Embryonic facial prominence (tissue), 1 donor: ENCODE measurements at regions not wholly inside any gene's neighbourhood (a gene's known extent, or its start where the extent isn't known, plus 50 kb on each side); places are given as distances from the start of the nearest gene placed in this dataset.

Experiments used
- DNase-seq: peaks from one replicate; pipeline ENCODE4 v3.0.0-alpha.2; 2016; ENCODE audit errors: extremely low spot score

DNA sequence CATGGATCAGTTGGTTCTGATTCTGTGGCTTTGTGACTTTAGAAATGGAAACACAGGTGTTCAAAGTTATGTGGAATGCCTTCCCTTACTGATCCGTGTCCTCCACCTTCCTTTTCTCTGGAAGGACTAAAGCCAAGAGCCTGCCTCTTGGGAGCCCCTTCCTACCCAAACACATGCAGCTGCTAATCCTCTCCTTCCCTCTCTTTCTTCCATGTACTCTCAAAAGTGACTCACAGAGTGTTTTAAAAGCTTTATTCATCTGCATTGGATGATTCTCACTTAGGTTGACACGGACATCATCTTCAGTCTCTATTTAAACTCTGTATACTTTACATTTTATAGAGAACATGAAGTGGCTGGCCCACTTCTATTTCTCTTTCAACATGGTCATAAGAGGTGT is 856.5 kb upstream of the ARPP21 start:
- DNase-seq: no peak

DNA sequence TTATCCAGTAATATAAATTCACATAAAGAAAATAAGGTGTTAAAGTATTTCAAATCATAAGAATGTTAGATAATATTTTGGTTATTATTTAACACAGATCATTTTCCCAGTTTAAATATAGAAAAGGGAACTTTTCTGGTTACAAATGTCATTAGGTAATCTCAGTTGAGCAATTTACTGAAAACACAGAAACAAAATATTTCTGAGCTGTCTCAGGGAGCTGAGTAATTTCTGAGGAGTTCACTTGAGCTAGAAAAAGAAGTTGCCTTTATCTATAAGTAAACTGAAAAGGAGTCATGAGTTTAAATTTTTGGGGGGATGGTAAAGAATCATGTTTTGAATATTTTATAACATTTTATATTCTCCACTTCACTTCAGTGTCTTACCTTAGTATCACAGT is 855.4 kb upstream of the ARPP21 start:
- no peak for DNase-seq

DNA sequence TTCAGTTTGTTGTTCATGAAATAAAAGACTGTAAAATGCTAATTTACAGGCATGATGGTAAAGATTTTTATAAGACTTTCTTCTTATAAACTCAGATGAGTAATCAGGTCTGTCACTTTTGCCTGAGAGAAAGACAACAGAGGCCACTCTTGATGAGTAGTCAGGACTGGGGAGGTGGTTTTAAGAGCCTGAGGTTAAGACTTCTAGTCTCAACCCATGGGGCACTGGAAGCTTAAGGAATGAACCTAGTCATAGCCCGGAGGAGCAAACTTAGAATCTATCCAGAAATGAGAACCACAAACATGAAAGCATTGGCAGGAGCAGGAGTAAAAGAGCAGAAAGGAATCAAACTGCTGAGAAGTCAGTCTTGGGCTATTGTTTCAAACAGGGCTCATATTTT is 846.3 kb upstream of the ARPP21 start:
- DNase-seq: no peak

DNA sequence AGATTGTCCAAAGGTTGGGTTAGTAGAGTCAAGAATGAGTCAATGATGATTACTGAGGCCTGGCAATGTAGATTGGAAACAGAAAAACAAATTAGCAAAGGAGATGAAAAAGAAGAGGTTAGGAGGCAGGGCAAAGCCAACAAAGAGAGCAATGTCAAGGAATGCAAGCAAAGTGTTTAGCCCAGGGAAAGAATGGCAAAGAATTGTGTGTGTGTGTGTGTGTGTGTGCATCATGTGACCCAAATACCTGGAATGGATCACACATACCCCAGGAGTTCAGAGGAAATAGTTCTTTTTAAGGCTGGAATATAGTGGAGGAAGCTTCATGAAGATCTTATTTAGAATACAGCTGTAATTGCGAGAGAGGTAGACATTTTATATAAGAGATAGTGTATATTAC is 831.7 kb upstream of the ARPP21 start:
- DNase-seq: no peak

DNA sequence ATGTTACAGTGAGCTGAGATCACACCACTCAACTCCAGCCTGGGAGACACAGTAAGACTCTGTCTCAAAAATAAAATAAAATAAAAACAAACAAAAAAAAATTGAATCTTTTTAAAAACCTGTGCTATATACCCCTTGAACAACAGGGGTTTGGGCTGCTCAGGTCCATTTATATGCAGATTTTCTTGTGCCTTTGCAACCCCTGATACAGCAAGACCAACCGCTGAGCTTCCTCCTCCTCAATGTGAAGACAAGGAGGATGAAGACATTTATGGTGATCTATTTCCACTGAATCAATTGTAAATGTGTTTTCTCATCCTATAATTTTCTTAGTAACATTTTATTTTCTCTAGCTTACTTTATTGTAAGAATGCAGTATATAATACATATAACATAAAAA is 831.0 kb upstream of the ARPP21 start:
- no peak for DNase-seq

DNA sequence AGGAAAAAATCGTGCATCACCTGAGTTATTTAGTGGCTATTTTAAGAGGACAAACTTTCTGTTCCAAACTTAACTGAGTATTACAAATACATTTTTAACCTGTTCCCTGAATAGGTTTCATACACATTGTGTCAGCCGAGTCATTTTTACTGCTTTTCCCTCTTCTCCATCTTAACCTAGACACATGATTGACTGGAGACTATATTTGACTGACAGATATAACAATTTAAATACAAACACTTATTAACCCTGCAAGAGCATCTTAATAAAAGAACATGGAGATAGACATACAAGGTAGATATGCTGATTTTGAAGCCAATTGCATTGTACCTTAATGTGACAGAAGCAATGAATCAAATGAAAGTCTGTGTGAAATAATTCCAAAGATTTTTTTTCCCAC is 810.5 kb upstream of the ARPP21 start:
- no peak for DNase-seq

DNA sequence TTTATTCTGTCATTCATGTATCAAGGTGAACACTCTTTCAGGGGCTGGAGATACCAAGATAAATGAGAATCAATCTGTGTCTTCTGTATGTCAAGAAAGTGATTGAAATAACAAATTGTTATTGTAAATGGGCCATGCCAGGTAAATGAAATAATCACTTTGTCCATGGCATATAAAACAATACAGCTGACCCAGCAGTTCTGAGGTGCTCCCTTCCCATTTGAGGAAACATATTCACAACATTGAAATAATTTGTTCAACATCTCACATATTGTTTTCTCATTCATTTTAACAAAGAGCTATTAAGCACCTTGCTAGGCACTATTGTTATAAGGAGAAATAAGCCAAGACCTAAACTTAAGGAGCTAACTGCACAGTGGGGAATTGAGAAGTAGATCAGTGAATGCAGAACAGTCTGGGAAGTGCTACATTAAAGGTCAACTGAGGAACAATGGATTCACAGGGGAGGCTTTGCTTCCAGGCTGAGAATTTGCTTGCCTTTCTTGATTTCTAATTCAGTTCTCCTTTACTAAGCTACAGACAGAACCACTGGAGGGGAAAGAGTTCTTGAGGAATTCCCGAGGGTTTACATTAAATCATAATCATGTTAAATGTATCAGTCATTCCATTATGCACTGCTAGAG is 806.3 kb upstream of the ARPP21 start:
- DNase-seq: no peak

DNA sequence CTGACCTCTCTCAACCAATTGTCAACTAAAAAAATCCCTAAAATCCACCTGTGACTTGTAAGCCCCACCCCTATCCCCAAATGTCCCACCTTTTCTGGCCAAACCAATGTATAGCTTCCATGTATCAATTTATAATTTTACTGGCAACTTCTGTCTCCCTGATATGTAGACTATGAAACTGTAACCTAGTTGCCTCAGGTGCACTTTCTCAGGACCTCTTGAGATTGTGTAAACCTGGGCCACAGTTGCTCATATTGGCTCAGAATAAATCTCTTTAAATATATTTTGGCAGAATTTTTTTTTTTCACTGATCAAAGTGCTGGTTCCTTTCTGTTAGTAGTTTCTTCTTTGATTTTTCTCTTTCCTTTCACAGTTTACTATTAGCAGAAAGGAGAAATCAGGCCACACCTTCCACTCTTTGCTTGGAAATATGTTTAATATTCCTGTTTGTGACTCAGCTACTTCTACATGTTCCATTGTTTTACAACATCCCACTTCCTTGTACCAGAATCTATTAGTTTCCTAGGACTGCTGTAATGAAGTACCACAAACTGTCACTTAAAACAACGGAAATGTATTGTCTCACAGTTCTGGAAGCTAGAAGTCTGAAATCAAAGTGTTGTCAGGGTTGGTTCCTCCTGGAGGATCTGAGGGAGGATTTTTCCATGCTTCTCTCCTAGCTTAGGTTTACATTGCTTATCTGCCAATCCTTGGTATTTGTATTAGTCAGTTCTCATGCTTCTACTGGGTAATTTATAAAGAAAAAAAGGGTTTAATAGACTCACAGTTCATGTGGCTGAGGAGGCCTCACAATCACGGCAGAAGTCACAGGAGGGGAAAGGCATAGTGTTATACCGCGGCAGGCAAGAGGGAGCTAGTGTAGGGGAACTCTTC is 801.2 kb upstream of the ARPP21 start:
- DNase-seq: no peak

DNA sequence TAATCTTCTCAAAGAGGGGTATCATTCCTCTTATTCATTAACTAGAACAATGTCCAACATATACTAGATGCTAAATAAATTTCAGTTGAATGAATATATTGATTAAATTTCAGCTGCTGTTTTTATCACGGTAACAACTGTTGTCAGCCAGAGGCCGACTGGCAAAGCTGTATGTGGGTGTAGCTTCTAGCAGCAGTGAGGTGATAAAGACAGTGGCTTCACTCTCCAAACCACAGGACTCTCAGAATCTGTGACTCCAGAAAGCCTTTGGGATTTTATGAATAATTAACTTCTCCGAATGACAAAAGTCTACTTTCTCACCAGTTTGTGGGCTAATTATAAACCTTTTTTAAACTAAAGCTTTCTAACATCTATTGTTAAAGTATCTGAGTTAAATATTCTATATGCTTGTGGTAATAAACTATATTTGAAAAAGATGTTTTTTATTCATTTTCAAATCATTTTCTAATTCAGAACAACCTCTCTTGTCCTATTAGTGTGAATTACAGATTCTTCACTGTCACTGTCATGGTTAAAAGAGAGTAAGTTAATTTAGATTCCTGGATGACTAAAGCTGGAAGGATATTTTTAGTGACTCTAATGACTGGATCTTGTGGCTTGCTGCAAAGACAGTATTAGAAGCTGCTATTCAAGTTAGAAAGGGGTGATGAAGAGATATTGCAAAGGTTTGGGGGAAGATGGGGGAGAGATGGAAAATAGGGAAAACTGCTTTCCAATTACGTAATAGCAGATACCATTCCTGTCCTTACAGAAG is 796.4 kb upstream of the ARPP21 start:
- DNase-seq: no peak

DNA sequence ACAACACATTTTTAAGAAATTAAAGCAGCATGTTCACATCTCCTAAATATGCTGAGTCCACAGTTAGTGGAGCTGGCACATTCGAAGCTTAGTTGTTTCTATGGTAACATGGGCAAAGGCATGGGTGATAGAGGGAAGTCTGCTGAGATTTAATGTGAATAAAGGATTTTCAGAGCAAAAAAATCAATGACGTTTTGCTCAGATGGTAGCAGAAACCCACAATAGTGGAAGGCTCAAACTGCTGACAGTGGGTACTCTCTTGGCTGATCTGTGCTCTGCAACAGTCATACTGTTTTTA is 795.1 kb upstream of the ARPP21 start:
- DNase-seq: no peak

DNA sequence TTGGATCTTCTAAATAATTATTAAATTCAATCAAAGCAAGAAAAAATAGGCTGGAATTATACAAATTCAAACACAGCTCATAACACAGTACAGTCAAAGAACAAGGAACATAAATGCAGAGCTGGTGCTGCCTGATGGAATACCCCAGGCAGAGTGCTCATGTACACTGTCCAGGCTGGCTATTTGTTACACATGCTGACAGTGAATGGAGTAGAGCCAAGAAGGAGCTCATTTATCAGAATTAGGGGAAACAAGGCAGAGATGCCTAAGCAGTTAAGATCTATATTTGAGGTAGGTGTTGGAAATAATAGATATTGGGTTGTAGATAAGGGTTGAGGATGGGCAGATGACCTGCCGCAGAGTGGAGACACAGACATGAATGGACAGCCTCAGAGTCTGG is 788.2 kb upstream of the ARPP21 start:
- DNase-seq: no peak

DNA sequence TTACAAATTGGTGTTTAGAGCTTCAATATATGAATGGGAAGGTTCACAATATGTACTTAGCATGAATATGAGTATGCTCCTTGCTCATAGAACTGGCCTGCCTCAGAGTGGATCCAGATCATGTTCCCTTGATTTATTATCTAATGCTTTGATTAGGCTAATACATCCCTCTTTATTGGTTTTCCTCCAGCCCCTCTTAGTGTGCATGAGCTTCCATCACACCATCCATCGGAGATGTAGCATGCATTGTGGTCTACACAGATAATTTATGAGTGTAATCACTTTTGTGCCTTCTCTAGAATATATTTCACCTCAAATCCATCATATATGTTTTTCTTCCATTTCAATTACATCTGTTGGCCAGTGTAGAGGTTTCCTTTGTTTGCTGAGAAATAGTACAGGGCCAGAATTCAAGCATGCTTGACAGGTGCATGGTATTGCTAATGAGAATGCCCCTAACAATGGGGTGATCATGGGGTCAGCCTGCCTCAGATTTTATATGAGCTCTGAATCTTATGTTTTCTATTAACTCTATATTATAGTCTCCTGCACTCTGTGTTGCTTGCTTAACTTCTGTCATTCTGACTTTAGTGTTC is 786.4 kb upstream of the ARPP21 start:
- DNase-seq: no peak

DNA sequence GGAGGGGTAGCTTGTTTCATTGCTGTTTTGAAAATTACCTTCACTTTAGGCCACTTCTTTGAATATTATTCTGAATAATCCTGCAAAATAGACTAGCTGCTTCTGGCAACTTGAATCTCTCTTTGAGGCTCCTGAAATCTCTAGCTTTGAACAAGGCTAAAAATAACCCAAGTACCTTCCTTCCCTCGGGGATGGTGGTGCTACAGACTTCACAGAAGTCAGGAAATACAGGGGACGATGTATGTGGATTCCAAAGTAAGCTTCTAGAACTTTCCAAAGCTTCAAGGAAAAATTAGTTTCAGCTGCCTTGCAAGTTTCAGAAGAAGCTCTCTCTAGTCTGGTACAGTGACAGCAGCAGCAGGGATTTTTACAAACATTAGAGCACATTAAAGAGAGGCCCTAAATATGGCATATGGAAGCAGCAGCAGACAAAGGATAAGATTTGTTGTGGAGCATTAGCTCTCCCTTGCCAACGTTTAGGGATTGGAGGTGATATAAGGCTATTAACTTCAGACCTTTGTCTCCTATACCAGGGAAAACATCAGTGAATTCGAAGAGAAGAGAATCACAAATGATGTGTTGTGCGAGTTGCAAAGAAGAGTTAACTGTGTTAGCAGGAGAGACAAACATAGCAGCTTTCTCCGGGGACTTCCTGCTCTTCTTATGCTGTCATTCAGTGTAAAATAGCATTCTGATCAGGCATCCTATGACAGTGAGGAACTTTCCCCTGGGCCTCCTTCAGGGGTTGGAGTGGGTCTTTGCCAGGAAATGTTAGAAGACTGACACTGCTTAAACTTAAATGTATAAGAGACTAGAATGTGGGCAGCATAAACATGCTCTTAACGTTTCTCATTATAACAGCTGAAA is 783.0 kb upstream of the ARPP21 start:
- DNase-seq: peak; percentile 22

DNA sequence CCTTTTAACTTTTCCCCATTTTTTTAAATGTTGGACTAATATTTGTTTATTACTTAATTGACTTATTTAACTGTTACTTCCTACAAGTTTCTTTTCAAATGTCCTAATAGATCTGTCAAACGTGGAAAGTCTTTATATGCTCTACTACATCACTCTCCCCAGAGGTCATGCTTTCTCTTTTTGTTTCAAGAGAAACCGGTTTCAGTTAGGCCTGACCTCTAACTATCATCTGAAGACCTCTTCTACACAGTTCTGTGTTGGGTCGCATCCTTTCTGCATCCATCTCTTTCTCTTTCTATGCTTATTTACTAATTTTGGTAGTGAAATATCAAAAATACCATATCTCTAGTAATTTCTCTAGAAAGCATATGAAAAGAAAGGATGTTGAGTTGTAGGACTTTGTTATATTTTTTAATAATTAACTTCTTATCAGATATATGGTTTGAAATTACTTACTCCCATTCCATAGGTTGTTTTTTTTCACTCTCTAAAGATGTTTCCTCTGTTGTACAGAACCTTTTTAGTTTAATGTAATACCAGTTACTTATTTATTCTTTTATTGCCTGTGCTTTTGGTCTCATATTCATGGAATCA is 781.2 kb upstream of the ARPP21 start:
- DNase-seq: no peak

DNA sequence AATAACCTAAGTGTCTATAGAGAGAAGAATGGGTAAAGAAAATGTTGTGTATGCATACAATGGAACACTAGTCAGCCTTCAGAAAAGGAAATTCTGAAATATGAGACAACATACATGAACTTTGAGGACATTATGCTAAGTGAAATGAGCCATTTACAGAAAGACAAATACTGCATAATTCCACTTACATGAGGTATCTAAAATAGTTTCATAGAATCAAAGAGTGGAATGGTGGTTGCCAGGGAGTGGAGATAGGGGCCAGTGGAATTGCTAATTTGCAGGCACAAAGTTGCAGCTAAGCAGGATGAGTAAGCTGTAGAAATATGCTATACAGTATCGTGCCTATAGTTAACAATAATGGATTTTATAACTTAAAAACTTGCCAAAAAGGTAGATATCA is 779.6 kb upstream of the ARPP21 start:
- DNase-seq: no peak

DNA sequence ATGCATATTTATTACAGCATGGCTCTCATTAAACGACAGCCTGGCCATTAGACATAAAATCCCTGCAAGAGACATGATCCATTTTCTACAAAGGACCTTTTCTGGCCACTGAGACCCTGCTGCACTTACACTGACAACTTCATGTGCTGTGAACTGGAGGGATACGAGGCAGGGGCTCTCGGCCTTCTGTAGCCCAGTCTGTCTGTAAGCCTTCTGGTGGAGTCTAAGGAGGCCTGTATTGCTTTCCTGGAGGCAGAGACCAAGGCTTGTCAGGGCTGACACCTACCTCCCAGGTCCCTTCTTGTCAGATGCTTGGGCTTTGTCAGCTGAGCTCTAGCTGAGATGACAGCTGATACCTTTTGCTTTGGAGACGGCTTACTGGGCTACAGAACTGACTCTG is 776.9 kb upstream of the ARPP21 start:
- DNase-seq: no peak

DNA sequence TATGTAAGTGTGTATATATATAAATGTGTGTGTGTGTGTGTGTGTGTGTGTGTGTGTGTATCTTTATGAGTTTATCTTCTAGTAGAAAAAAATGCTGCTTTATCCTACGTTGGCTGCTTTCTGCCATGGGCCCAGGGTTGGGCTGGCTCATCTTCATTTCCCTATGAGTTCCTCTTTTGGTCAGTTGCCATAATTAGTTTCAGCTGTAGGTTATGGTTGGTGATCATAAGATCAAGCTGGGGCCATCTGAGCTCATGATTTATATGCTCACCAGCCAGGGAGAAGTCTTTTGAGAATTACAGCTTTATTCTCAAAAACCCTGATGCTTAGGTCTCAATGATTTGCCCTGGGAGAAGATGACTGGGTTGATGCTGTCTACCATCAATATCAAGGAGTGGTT is 775.8 kb upstream of the ARPP21 start:
- no peak for DNase-seq

DNA sequence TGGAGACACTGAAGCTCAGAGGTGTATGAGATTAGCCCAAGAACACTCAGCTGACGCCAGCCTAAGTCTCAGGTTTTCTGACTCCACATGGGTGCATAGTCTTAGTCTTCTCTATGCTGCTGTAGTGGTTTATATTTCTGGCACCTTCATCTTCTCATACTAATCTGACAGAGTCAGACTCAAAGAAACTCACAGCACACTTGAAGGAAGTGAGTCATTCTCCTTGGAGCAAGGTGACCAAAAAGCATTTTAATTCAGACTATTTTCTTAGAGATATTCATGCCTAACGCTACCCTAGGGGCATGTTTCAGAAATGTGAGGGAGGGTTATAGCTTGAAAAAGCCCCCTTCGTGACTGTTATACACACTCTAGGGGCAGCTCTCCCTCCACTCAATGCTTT is 775.3 kb upstream of the ARPP21 start:
- no peak for DNase-seq

DNA sequence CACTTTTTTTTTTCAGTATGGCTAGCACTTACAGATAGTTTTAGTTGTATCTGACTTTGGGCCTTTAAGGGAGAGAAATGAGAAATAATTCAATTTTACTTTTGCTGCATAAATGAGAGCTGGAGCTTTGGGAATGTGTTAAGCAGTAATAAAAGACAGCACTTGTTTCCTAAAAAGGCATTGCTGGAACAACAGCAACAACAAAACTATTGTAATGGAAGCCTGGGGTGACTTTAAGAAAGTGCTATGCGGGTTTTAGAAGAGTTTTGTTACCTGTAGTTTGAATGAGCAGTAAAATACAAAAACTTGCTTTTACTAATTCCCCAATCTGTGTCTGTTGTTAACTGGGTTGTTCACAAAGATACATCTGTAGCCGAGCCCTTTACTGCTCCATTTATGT is 774.0 kb upstream of the ARPP21 start:
- DNase-seq: no peak

DNA sequence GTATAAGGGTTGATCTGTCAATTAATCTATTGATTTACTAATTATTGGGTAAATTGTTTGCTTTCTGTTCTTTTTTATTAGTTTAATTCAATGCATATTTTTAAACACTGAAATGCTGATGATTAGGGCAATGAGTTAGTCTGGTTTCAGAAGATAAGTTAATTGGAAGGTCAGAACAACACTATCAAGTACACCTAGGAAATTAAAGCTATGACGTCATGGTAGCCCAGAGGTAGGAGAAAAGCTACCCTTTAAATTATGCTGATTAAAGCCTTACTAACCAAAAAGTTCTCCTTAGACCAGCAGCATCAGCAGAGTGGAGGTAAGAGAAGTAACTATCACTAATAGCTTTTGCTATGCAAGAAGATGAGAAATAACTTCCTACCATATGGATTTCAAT is 770.4 kb upstream of the ARPP21 start:
- DNase-seq: no peak

DNA sequence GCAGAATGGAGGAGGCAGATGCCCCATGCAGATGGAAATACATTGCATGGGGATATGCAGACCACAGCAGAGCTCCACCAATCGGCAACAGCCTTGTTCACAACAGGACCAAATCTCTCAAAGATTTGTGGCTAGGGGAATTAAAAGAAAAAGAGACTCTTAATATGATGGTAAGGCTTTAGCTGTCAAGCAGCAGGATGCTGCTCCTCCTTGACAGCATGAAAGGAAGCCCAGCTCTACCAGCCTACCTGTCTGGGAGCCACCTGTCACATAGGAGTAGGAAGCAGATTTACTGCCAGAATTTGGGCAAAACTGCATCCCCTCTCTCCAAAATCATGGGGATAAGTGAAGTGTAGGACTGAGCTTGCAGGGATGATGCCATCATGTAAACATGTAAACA is 769.6 kb upstream of the ARPP21 start:
- no peak for DNase-seq
